ENCODE measurements at regions not wholly inside any gene's neighbourhood (a gene's known extent, or its start where the extent isn't known, plus 50 kb on each side); places are given as distances from the start of the nearest gene placed in this dataset.
A peak's percentile ranks its signal among the peaks of the same experiment; 100 is the strongest.

DNA sequence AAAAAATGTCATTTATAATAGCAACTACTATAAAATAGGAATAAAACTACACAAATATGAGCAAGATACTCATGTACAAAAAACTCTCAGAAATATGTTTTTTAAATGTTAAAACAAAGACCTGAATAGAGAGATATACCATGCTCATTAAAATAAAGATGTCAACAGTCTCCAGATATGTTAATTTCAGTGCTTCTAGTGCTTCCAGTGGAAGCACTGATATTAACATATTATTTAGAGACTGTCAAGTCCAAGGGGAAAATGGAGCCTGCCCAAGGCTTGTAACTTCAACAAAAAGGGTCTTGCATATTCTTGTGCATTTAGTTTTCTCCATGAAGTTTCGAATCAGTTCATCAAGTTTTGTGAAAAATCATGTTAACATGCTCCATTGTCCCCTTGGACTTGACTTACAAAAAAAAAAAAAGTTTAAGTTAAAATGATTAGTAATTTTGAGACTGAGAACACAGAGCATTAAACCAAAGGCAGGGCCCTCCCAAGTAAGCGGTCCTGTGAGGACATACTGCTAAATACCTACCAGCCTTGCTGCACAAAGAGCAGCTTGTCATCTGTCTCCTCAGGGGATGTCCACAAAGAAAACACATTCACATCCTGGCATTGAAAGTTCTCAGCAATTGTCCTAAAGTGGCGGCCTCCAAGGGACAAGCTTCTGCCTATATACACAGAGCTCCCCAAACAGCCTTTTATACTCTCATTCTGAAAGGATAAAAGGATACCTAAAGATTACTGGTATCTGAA lies 501.9 kb upstream of the CHAC2 start:
- DNase-seq (ENCODE audit: low spot score): no peak

DNA sequence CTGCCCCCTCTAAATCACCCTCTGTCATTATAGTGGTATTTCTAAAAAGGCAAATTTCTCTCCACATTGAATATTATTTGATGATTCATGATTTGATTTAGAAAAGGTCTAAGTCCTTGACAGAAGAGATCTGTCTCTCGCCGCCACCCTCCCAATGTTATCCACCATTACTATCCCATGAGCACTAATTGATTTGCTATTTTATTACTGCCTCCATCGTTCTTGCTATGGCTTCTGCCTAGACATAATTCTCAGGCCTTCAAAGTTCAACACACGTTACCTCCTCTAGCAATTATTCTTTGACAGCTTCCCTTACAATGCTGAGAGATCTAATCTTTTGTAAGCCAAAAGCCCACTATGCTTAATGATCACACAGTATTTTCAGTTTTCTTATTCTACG lies 507.0 kb upstream of the CHAC2 start:
- DNase-seq (ENCODE audit: low spot score): no peak

DNA sequence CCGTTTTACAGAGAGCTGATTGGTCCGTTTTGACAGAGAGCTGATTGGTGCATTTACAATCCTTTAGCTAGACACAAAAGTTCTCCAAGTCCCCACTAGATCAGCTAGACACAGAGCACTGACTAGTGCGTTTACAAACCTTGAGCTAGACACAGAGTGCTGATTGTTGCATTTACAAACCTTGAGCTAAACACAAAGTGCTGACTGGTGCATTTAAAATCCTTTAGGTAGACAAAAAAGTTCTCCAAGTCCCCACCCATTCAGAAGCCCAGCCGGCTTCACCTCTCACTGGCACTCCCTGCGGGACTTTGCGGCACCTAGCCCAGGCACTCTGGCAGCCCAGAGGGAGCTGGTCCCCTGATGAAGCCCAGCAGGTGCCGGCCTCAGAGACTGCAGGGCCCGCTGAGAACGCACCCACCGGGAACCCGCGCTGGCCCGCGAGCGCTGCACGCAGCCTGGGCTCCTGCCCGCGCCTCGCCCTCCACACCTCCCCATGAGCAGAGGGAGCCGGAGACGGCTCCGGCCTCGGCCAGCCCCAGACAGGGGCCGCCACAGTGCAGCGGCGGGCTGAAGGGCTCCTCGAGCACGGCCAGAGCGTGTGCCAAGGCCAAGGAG lies 508.1 kb upstream of the CHAC2 start:
- DNase-seq (ENCODE audit: low spot score): no peak

DNA sequence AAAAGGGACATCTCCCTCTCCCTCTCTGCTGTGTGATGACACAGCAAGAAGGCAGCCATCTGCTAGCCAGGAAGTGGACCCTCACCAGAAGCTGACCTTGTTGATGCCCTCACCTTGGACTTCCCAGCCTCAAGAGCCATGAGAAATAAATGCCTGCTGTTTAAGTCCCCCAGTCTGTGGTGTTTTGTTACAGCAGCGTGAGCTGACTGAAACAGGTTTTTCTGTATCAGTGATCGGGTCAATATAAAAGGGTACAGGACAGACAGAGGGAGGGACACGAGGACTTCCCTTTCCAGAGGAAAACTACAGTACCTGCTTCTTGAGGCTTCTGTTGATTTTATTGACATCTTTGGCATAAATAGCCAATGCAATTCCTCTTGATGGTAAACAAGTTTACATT lies 510.3 kb upstream of the CHAC2 start:
- no peak for DNase-seq (ENCODE audit: low spot score)

DNA sequence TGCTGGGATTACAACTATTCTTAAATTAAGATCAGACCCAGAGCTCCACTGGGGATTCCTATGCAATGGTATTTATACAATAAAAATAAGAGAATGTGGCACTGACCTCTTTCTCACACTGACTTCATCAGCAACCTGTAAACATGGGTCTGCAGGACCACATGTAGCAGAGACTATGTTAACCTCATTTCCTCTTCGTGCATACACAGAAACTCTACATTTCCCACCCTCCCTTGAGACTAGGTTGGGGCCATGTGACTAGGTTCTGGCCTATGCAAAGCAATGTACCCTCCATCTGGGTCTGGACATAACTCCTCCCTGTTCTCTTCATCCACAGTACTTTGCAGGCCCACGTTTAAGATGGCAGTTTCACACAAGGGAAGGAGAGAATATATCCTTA lies 514.4 kb upstream of the CHAC2 start:
- no peak for DNase-seq (ENCODE audit: low spot score)

DNA sequence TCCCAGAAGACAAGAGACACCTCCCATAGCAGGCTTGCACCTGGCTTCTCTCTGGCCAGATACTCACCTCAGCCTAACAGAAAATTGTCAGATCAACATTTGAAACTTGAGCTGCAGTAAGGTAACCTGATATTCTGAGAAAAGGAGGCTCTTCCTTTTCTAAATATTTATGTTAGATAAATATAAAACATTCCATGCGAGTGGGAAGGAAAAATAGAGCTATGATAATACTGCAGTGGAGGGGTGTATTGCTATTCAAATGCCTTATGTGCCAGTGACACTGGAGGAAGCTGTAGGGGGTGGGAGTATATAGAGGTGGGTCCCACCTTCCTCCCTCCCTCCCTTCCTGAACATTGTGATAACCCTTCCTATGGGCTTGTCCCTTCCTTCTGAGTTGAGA lies 515.5 kb upstream of the CHAC2 start:
- no peak for DNase-seq (ENCODE audit: low spot score)

DNA sequence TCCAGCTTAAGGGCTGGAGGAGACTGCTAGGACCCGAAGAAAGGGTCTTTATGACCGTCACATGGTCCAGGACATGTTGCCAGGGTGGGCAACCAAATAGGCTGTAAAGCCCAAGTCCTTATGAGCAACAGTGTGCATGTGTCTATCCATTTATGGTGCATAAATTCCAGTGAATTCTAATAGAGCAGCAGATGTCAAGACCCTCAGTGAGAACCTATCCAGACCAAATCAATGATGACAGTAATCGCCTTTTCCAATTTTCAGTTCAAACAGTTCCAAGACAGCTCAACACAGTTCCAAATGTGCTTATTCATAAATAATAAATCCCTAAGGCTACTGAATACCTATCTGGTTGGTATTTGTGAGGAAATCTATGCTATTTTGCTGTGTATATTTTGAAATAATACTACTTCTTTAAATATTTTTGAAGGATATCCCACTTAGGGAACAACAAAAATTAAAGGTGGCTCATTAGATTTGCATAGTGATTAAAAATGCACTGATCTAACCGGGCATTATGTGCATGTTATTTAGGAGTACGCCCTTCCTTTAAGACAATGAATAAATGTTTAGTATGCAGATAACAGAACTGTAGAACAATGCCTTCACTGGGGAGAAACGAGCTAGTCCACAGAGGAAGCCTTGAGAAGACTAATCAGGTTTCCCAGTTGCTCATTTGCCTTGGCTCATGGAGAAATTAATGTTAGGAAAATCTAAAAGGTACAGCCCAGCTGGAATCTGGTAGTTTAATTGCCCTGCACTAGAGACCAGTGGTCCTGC lies 519.5 kb upstream of the CHAC2 start:
- no peak for DNase-seq (ENCODE audit: low spot score)

DNA sequence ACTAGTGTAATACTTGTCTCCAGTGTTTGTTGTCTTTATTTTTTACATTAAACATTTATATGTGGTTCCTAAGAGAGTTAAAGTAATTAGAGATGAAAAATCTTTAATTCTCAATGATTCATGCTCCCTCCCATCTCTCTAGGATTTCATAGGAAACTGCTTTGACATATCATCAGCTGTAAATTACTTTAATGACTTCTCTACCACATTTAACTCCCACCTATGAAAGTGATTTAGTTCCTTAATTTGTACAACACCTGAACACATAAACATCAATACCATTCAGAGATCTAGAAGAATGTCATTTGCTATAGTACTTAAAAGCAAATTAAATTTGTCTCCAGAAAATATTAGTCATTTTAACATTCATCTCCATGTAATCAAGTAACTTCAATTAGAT lies 524.2 kb upstream of the CHAC2 start:
- no peak for DNase-seq (ENCODE audit: low spot score)

DNA sequence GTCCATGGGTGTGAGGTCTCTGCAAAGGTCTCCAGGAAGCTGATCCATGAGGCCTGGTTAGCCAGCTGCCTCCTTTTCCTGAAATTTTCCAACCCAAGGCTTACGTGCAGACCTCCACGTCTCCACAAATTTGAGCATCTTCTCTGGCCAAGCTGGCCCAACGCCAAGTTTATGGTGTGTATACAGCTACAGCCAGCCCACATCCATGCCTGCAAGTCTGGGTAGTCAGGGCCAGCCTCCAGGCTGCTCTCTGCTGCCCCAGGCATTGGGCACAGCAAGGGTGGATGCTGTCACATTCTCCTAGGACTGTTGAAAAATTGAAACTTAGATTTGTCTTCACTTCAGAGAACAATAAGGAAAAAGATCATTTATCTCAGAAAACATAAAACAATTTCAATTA lies 525.5 kb upstream of the CHAC2 start:
- DNase-seq (ENCODE audit: low spot score): no peak

DNA sequence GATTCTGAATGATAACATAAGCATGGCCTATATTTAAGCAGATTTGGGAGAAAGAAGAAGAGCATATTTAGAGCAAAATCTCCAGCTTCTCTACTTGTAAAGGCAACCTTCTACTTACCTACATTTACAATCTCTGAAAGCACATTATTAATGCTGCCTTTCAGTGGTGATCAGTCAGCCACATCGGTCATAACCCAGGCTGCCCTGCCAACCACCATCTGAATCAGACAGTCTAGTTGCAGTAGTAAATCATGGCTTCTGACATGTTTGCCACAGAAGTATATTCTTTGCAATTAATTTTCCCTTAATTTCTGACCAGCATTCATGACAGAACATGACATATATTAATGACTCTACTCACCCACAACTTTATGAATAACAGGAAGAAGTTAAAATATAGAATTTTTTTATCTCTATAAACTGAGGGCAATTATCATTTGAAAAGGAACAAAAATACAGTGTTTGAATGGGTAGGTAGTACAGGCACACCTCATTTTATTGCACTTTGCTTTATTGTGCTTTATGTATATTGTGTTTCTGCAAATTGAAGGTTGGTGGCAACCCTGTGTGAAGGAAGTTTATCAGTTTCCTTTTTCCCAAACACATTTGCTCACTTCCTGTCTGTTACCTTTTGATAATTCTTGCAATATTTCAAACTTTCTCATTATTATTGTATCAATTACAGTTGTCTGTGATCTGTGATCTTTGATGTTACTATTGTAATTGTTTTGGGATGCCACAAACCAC lies 531.6 kb upstream of the CHAC2 start:
- no peak for DNase-seq (ENCODE audit: low spot score)

DNA sequence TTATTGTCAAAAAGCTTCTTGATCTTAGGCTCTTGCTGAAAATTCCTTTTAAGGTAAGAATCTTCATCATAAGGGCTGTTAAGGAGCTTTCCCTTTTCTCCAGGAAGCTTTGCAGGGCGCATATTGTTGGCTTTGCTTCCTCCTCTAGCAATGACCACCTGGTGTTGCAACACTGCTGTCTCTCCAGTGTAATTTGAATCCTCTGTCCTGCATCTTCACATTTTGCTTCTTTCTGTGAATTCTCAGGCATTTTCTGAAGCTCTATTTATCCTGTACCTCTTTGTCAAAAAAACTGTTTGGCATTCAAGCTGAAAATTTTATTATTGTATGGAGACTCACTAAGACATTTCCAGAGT lies 533.1 kb upstream of the CHAC2 start:
- DNase-seq (ENCODE audit: low spot score): peak; percentile 37

DNA sequence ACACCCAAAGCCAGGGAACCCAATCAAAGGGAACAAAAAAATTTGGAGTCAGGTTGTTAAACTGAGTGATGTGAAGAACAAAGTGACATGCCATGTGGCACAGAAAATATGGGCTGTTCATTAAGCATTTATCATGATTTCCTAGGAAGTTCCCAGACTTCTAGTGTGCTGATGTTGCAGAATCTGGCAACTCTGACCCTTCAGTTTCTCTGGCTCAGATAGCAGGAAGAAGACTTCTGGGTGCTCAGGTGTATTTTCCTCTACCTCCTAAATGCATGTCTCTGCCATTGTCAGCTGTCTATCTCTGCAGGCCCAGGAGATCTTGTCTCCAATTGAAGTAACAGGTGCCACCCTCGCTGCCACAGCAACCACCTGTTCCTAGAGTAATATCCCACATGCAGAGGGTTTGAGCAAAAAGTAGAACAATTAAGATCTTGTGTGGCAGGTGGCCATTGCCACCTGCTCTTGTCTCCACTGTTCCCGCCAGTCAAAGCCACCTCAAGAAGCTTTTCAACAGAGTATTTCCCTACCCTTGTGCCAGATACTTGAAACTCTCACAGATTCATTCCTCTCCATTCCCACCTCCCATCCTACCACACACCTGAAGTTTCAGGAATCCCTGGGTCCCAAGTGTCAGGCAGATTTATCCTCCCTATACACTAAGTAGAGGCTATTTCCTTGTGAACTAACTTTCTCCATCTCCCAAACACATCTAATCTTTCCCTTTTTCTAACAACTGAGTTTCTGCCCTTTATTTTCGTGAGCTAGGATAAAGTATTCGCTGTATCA lies 533.7 kb upstream of the CHAC2 start:
- DNase-seq (ENCODE audit: low spot score): no peak

DNA sequence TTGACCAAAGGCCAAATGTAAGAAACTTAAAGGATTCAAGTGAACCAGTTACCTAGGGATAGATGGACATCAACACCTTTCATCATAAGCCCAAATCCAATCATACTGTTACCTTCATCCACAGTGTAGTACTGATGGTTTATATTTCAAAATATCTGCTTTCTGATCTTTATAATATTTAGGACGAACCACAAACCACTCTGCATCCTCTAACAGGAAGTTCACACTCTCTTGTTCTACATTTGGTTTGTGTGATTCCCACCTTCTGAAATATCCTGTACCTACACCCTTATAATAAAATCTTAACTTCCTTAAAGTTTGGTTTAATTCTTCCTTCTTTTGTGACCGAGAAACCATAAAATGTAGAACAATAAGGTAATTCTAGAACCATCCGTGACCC lies 535.7 kb upstream of the CHAC2 start:
- no peak for DNase-seq (ENCODE audit: low spot score)

DNA sequence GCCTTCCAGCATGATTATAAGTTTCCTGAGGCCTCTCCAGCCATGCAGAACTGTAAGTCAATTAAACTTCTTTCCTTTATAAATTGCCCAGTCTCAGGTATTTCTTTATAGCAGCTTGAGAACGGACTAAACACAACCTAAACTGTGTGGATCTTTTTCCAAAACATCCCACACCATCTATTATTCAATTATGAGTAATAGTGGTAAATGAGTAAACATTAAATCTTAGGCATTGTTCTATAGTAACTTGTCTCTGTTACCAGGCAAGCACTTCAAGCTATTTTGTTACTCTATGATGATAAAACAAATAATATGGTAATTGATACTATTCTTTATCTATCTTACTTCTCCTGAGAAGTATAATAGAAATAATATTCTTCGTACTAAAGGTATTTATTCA lies 536.9 kb upstream of the CHAC2 start:
- no peak for DNase-seq (ENCODE audit: low spot score)

DNA sequence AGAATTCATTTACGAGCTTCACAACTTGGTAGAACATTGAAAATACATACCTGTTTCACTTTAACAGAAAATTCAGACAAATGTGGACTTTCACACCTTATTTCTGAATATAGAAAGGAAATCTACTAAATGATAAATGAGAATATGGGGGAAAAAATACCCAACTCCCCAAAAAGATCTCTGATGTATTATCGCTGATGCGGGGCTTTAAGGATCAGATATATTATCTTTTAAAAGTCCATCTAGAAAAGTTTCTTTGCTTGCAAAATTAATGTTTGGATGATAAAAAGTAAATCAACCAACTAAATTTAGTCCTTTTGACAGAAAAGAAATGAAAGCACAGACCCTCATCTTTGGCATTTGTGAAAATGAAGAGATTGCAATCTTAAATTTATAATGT lies 540.1 kb upstream of the CHAC2 start:
- no peak for DNase-seq (ENCODE audit: low spot score)

DNA sequence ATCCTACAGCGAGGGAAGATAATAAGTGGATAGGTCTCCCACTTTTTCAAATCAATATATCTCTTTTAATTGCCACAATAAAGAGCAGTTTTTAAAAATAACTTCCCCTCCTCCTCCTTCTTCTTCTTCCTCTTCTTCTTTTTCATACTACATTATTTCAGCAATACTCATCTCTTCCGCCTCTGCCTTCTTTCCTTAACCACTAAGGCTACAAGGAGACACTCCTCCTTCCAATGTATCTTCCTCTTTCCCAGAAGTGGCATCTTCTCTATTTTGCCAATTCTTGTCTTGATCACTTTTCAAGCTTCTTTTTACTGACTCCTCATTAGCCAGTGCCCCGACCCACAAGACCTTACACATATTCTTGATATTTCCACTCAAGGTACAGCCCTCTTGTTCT lies 546.6 kb upstream of the CHAC2 start:
- DNase-seq (ENCODE audit: low spot score): no peak

DNA sequence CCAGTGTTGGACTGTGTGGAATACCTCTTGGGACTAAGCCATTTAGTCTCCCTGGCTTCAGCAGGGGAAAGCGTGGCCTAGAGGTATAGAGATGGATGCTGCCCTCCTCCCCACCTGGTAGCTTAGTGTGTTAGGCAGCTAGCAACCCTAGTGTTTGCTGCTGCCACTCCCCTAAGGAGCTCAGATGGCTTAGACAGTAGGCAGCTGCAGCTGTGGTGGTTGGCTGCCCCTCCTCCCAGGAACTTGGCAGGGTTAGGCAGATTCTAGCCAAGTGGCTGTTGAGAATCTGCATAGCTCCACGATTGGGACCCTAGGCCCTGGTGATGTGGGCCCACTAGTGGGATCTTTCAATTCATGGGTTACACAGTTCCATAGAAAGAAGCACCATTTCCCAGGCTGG lies 550.4 kb upstream of the CHAC2 start:
- DNase-seq (ENCODE audit: low spot score): no peak

DNA sequence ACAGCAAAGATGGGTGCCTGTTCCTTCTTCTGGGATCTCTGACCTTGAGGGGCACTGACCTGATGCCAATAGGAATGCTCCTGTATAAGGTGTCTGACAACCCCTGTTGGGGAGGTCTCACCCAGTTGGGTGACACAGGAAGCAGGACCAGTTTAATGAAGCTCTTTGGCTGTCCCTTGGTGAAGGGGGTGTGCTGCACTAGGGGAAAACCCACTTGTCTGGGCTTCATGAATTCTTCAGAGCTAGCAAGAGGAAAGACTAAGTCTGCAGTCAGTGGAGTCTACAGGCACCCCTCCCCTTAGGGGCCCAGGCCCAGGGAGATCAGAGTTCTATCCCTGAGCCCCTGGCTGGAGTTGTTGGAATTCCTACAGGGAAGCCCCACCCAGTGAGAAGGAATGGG lies 550.8 kb upstream of the CHAC2 start:
- no peak for DNase-seq (ENCODE audit: low spot score)

DNA sequence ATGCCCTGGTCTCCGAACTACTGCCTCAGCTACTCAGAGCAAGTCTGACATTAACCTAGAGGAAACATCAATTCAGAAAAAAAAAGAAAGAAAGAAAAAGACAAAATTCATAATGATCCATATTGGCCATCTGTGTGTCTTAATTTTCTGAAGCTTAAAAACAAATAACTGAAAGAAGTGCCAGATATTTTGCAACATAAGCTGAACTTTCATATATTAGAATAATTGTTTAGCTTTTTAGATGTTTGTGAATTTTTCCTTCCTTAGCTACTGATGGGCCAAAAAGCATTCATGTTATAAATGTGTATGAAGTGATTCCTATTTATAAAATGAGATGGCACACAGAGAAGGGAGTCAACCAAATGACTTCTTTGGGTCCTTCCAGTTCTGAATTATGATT lies 555.0 kb upstream of the CHAC2 start:
- no peak for DNase-seq (ENCODE audit: low spot score)

DNA sequence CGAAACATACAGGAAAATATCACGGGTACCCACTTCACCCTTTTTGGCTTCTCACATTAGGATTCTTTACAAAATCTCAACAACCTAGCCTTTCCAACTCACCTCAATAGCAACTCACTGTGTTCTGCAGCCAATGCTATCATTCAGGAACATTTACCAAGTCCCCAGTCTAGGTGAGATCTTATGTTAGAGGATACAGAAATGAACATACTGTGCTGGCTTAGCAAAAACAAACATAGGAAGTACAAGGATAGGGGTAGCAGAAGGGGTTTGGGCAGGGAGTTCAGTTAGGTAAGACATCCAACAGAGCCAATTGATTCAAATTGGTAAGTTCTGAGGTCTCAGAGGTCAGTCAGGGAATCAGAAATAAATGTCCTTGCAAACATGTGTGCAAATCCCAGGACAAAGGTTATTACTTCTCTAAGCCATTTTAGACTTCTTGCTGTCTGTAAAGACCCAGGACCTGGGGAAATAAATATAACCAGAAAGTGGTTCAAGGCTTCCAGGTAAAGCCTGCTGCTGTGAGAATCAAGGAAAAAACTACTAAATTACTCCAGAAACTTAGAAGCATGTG lies 556.3 kb upstream of the CHAC2 start:
- DNase-seq (ENCODE audit: low spot score): no peak

DNA sequence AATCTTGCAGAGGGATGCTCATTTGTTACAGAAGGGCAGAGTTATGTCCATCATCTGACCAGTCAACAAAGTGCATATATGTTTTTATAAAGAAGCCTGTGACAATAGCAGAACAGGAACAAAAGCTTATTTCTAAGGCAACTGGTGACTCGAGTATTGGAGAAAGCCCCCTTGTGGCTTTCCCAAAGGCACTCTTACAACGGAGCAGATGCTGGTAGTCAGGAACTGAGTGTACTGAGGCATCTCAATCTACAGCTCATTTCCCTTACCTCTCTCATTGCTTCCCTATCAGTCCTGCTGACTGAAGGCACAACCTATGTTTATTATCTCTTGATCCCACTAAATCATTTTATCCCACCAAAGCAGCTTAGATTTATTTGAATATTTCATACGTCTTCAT lies 557.1 kb upstream of the CHAC2 start:
- DNase-seq (ENCODE audit: low spot score): peak; percentile 12

All from umbilical cord (tissue), 1 donor.